ENCODE measurements at regions not wholly inside any gene's neighbourhood (a gene's known extent, or its start where the extent isn't known, plus 50 kb on each side); places are given as distances from the start of the nearest gene placed in this dataset.

DNA sequence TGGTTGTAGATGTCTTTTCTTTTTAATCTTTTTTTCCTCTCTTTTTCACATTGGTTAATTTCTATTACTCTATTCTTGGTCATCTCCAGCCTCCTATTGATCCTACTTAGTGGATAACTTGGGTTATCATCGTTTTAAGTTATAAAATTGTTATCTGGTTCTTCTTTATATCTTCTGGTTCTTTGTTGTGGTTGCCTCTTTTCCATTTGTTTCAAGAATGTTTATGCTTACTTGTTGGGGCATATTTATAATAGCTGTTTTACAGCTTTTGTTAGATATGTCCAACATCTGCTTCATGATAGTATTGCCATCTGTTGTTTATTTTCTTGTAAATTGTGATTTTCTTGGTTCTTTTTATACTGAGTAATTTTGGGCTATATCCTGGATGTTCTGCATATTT lies 1429.6 kb downstream of the TBC1D22A start:
- no peak for DNase-seq (ENCODE audit: low read depth)
- H3K4me3 ChIP-seq (ENCODE audit: control insufficient read depth, low read depth, low read length), result no peak overlapping the region
- TF ChIP-seq, protein P1, sequence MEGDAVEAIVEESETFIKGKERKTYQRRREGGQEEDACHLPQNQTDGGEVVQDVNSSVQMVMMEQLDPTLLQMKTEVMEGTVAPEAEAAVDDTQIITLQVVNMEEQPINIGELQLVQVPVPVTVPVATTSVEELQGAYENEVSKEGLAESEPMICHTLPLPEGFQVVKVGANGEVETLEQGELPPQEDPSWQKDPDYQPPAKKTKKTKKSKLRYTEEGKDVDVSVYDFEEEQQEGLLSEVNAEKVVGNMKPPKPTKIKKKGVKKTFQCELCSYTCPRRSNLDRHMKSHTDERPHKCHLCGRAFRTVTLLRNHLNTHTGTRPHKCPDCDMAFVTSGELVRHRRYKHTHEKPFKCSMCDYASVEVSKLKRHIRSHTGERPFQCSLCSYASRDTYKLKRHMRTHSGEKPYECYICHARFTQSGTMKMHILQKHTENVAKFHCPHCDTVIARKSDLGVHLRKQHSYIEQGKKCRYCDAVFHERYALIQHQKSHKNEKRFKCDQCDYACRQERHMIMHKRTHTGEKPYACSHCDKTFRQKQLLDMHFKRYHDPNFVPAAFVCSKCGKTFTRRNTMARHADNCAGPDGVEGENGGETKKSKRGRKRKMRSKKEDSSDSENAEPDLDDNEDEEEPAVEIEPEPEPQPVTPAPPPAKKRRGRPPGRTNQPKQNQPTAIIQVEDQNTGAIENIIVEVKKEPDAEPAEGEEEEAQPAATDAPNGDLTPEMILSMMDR (IDR thresholded peaks at IDR 0.05; ENCODE audit: control insufficient read depth, insufficient read depth, low read depth, low read length, missing control alignments), result no peak

DNA sequence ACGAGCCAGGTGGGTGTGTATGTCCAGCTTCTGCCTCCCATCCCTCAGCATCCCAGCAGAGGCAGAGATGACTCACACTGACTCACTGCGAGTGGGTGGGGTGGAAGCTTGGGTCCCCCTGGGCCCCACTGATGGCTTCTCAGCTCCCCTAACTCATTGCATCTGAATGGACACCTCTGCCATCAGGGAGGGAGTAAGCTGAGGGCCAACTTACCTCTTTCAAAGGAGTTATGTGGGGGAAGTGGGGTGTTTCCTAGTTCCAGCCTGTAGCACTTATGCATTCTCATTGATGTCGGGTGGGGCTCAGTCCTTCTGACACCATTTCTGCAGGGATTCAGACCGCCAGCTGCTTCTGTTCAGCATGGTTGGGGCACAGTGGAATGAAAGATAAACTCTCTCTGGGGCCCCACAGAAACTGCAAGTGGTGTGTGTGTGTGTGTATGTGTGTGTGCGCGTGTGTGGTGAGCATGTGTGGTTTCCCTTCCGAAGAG lies 1425.8 kb downstream of the TBC1D22A start:
- H3K4me3 ChIP-seq (ENCODE audit: control insufficient read depth, low read depth, low read length), result no peak overlapping the region
- TF ChIP-seq, protein P1 (IDR thresholded peaks at IDR 0.05; ENCODE audit: control insufficient read depth, insufficient read depth, low read depth, low read length, missing control alignments), result no peak
- DNase-seq (ENCODE audit: low read depth), result no peak

DNA sequence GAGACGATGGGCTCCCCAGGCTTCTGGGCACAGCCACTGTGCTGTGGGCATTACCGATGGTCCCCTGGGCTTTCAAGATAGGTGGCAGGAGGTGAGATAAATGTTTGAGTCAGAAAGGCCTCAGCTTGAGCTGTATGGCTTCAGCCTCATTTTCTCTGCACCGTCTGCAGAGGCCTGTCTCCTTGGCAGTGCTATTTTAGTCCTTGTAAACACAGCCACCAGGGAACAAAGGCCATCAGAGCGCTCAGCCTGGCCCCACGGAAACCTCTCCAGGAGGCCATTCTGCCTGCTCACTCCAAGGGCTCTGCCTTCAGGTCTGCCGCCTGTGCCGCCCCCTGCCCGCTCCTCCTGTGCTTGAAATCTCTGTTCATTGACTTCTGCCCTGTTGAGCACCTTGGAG lies 1424.9 kb downstream of the TBC1D22A start:
- H3K4me3 ChIP-seq (ENCODE audit: control insufficient read depth, low read depth, low read length), result no peak overlapping the region
- no peak for DNase-seq (ENCODE audit: low read depth)
- TF ChIP-seq, protein P1 (IDR thresholded peaks at IDR 0.05; ENCODE audit: control insufficient read depth, insufficient read depth, low read depth, low read length, missing control alignments), result no peak

- no peak for DNase-seq (ENCODE audit: low read depth)
- TF ChIP-seq, protein P1 (IDR thresholded peaks at IDR 0.05; ENCODE audit: control insufficient read depth, insufficient read depth, low read depth, low read length, missing control alignments), result no peak
- H3K4me3 ChIP-seq (ENCODE audit: control insufficient read depth, low read depth, low read length), result no peak overlapping the region
These were observed 1423.8 kb downstream of the TBC1D22A start for GRCh38 chr22:48186146-48186790.

GRCh38 chr22:48185071-48186055 lies 1422.9 kb downstream of the TBC1D22A start:
- TF ChIP-seq, protein P1 (IDR thresholded peaks at IDR 0.05; ENCODE audit: control insufficient read depth, insufficient read depth, low read depth, low read length, missing control alignments), result no peak
- H3K4me3 ChIP-seq (ENCODE audit: control insufficient read depth, low read depth, low read length), result no peak overlapping the region
- no peak for DNase-seq (ENCODE audit: low read depth)

GRCh38 chr22:48182846-48183805 lies 1420.7 kb downstream of the TBC1D22A start:
- TF ChIP-seq, protein P1 (IDR thresholded peaks at IDR 0.05; ENCODE audit: control insufficient read depth, insufficient read depth, low read depth, low read length, missing control alignments), result no peak
- no peak overlapping the region for H3K4me3 ChIP-seq (ENCODE audit: control insufficient read depth, low read depth, low read length)
- DNase-seq (ENCODE audit: low read depth), result no peak

Data from AG09309 (cell line).